ENCODE measurements at regions not wholly inside any gene's neighbourhood (a gene's known extent, or its start where the extent isn't known, plus 50 kb on each side); places are given as distances from the start of the nearest gene placed in this dataset.

- DNase-seq (no peak), FAIRE-seq (no peak)
- no peak overlapping the region for H3K4me3 ChIP-seq (ENCODE audit: low read length in 3 of 3)
- H3K27ac ChIP-seq (ENCODE audit: low read depth in 2 of 2, low read length in 2 of 2) = no peak overlapping the region
- intact Hi-C loops (cut with DNase I) = no loop called here
- H3K27me3 ChIP-seq (ENCODE audit: control insufficient read depth, insufficient read depth, low read length) = no peaks in the 10 kb centered on the region
- no peak for TF ChIP-seq CTCF (IDR thresholded peaks at IDR 0.05; ENCODE audit: borderline replicate concordance, extremely low read depth, insufficient read depth)
- no peaks in the 10 kb centered on the region for H3K36me3 ChIP-seq (ENCODE audit: control insufficient read depth in 2 of 3, insufficient read depth in 3 of 3, low read length in 3 of 3)
- H3K9ac ChIP-seq (ENCODE audit: low read length in 3 of 3) = no peak overlapping the region
- no peaks in the 10 kb centered on the region for H3K9me3 ChIP-seq (ENCODE audit: control insufficient read depth in 2 of 3, insufficient read depth in 1 of 3, low read length in 3 of 3)
- peaks cover 0 to 2% (median 0%) of the 10 kb centered on the region in 3 donors for H3K4me1 ChIP-seq (ENCODE audit: control insufficient read depth in 2 of 3, insufficient read depth in 2 of 3, low read depth in 1 of 3, low read length in 3 of 3)
Measured at GRCh38 chr10:10915215-10915614, 102.5 kb upstream of the CELF2 start.

GRCh38 chr10:10917031-10917430, 100.6 kb upstream of the CELF2 start:
- Histone ChIP-seq H3K9me3 (ENCODE audit: control insufficient read depth in 2 of 3, insufficient read depth in 1 of 3, low read length in 3 of 3) (no peaks in the 10 kb centered on the region), H3K36me3 (ENCODE audit: control insufficient read depth in 2 of 3, insufficient read depth in 3 of 3, low read length in 3 of 3) (no peaks in the 10 kb centered on the region), H3K27me3 (ENCODE audit: control insufficient read depth, insufficient read depth, low read length) (no peaks in the 10 kb centered on the region), H3K4me3 (ENCODE audit: low read length in 3 of 3) (no peak overlapping the region), H3K9ac (ENCODE audit: low read length in 3 of 3) (no peak overlapping the region), H3K27ac (ENCODE audit: low read depth in 2 of 2, low read length in 2 of 2) (no peak overlapping the region), H3K4me1 (ENCODE audit: control insufficient read depth in 2 of 3, insufficient read depth in 2 of 3, low read depth in 1 of 3, low read length in 3 of 3) (no peaks in the 10 kb centered on the region)
- FAIRE-seq = no peak
- no peak for DNase-seq
- TF ChIP-seq CTCF (IDR thresholded peaks at IDR 0.05; ENCODE audit: borderline replicate concordance, extremely low read depth, insufficient read depth) = no peak
- intact Hi-C loops (cut with DNase I) = no loop called here

GRCh38 chr10:10919976-10920375, 97.7 kb upstream of the CELF2 start:
- Histone ChIP-seq H3K36me3 (ENCODE audit: control insufficient read depth in 2 of 3, insufficient read depth in 3 of 3, low read length in 3 of 3) (no peaks in the 10 kb centered on the region), H3K27ac (ENCODE audit: low read depth in 2 of 2, low read length in 2 of 2) (no peak overlapping the region), H3K9ac (ENCODE audit: low read length in 3 of 3) (no peak overlapping the region), H3K9me3 (ENCODE audit: control insufficient read depth in 2 of 3, insufficient read depth in 1 of 3, low read length in 3 of 3) (no peaks in the 10 kb centered on the region), H3K27me3 (ENCODE audit: control insufficient read depth, insufficient read depth, low read length) (no peaks in the 10 kb centered on the region), H3K4me1 (ENCODE audit: control insufficient read depth in 2 of 3, insufficient read depth in 2 of 3, low read depth in 1 of 3, low read length in 3 of 3) (no peaks in the 10 kb centered on the region), H3K4me3 (ENCODE audit: low read length in 3 of 3) (no peak overlapping the region)
- intact Hi-C loops (cut with DNase I) = no loop called here
- DNase-seq = no peak
- FAIRE-seq = no peak
- TF ChIP-seq CTCF (IDR thresholded peaks at IDR 0.05; ENCODE audit: borderline replicate concordance, extremely low read depth, insufficient read depth) = no peak

GRCh38 chr10:10921826-10922461, 95.7 kb upstream of the CELF2 start:
- intact Hi-C loops (cut with DNase I) = no loop called here
- no peaks in the 10 kb centered on the region for H3K27me3 ChIP-seq (ENCODE audit: control insufficient read depth, insufficient read depth, low read length)
- DNase-seq (no peak), FAIRE-seq (no peak)
- TF ChIP-seq CTCF (IDR thresholded peaks at IDR 0.05; ENCODE audit: borderline replicate concordance, extremely low read depth, insufficient read depth) = no peak
- H3K9ac ChIP-seq (ENCODE audit: low read length in 3 of 3) = no peak overlapping the region
- H3K27ac ChIP-seq (ENCODE audit: low read depth in 2 of 2, low read length in 2 of 2) = no peak overlapping the region
- H3K4me1 ChIP-seq (ENCODE audit: control insufficient read depth in 2 of 3, insufficient read depth in 2 of 3, low read depth in 1 of 3, low read length in 3 of 3) = no peaks in the 10 kb centered on the region
- H3K36me3 ChIP-seq (ENCODE audit: control insufficient read depth in 2 of 3, insufficient read depth in 3 of 3, low read length in 3 of 3) = no peaks in the 10 kb centered on the region
- H3K4me3 ChIP-seq (ENCODE audit: low read length in 3 of 3) = no peak overlapping the region
- no peaks in the 10 kb centered on the region for H3K9me3 ChIP-seq (ENCODE audit: control insufficient read depth in 2 of 3, insufficient read depth in 1 of 3, low read length in 3 of 3)

Data from kidney (tissue), 13 donors.